SW 1271 (cell line): ENCODE measurements at regions not wholly inside any gene's neighbourhood (a gene's known extent, or its start where the extent isn't known, plus 50 kb on each side); places are given as distances from the start of the nearest gene placed in this dataset.
"Not testable (repeated sequence)": the region's sequence is repeated elsewhere in the genome, so short reads cannot be mapped to it uniquely, and the experiment has no call there.

Source experiments
- DNase-seq, 2 experiments: peaks; one replicate each; lab custom pipeline; 2025; lab: John Stamatoyannopoulos, UW

GRCh38 chr9:75197561-75197960, 109.2 kb downstream of the OSTF1 start:
- no peak for DNase-seq

GRCh38 chr9:75198436-75198835, 110.1 kb downstream of the OSTF1 start:
- no peak for DNase-seq

- DNase-seq = peak; percentile 28 to 64
These were observed 112.7 kb downstream of the OSTF1 start for GRCh38 chr9:75200892-75201470.

DNA sequence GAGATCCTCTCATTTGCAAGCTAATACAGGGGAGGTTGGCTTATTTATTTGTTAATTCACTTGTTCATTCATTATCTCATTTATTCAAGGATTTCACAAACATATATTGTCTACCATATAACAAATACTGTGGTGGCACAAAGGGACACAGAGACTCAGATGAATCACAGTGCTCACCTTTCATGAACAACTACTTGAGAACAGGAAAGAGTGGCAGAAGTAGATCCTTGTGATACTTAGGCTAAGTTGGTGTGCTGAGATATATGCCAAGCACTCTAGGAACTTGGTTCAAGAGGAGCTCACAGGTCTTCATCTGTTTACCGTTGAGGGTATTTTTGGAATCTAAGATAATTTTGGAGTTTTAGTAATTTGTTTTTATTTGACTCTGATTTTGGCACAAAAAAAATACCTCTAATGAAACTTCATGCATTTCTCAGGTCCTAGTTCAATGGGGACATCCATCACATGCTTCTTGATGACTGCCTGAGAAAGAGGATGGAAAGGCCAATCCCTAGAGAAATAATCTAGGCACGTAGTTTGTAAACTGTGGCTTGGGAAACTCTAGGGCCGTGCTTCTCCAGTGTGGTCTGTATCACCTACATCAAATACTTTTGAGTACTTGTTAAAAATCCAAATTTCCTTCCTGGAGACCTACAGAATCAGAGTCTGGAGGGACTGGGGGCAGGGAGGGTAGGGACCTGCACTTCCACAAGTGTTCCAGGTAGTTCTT, 113.3 kb downstream of the OSTF1 start:
- no peak for DNase-seq

DNA sequence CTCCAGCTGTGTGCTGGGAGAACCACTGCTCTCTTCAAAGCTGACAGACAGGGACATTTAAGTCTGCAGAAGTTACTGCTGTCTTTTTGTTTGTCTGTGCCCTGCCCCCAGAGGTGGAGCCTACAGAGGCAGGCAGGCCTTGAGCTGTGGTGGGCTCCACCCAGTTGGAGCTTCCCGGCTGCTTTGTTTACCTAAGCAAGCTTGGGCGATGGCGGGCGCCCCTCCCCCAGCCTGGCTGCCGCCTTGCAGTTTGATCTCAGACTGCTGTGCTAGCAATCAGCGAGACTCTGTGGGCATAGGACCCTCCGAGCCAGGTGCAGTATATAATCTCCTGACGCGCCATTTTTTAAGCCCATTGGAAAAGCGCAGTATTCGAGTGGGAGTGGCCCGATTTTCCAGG, 119.7 kb downstream of the OSTF1 start:
- not testable (repeated sequence) for DNase-seq

DNA sequence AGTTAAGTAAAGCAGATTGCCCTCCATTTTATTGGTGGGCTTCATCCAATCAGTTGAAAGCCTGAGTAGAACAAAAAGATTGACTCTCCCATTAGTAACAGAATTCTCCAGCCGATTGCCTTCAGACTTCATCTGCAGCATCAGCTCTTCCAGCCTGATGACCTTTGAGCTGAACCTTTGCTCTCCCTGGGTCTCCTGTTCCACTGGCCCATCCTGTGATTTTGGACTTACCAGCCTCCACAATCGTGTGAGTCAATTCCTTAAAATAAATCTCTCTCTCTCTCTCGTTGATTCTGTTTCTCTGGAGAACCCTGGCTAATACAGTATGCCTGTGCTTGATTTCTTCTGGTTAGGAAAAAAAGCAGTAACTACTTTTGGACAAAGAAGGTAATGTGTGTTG, 121.9 kb downstream of the OSTF1 start:
- DNase-seq = no peak

GRCh38 chr9:75213765-75214164, 125.5 kb downstream of the OSTF1 start:
- no peak for DNase-seq

DNA sequence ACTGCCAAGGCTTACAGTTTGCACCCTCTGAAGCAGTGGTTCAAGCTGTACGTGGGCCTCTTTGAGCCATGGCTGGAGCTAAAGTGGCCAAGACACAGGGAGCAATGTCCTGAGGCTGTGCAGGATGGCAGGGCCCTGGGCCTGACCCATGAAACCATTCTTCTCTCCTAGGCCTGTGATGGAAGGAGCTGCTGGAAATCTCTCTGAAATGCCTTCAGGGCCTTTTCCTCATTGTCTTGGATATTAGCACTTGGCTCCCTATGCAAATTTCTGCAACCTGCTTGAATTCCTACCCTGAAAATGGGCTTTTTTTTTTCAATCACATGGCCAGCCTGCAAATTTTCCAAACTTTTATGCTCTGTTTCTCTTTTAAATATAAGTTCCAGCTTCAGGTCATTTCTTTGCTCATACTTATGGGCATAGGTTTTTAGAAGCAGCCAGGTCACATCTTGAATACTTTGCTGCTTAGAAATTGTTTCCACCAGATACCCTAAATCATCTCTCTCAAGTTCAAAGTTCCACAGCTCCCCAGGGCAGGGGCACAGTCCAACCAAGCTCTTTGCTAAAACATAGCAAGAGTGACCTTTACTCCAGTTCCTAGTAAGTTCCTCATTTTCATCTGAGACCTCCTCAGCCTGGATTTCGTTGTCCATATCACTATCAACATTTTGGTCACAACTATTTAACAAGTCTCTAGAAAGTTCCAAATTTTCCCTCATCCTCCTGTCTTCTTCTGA, 138.3 kb downstream of the OSTF1 start:
- no peak for DNase-seq

- DNase-seq = no peak
These were observed 140.6 kb downstream of the OSTF1 start for GRCh38 chr9:75228893-75229292.

- DNase-seq = no peak
These were observed 141.5 kb downstream of the OSTF1 start for GRCh38 chr9:75229605-75230332.

DNA sequence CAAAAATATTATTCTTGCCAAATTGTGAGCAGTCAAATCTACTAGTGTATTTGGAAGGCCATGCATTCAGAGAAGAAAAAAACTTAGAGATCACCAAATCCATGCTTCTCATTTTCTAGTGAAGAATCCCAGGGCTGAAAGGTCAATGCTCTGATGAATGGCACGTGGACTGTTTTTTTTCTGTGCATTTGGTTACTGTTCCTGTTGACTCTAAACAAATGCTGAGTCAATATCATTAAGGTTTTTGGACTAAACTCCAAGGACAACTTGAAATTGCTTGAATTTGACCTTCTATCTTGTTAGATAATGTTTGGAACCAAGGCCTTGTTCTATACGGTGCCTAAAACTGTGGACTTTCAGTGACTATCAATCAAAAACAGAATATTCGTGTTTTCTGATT, 142.2 kb downstream of the OSTF1 start:
- no peak for DNase-seq

GRCh38 chr9:75231167-75231566, 142.9 kb downstream of the OSTF1 start:
- DNase-seq = no peak

GRCh38 chr9:75233011-75233410, 144.7 kb downstream of the OSTF1 start:
- DNase-seq = no peak

GRCh38 chr9:75235632-75236031, 147.3 kb downstream of the OSTF1 start:
- no peak for DNase-seq

- peak in 1 of 2 experiments; percentile 41 for DNase-seq
These were observed 150.1 kb downstream of the OSTF1 start for GRCh38 chr9:75238311-75238976.

DNA sequence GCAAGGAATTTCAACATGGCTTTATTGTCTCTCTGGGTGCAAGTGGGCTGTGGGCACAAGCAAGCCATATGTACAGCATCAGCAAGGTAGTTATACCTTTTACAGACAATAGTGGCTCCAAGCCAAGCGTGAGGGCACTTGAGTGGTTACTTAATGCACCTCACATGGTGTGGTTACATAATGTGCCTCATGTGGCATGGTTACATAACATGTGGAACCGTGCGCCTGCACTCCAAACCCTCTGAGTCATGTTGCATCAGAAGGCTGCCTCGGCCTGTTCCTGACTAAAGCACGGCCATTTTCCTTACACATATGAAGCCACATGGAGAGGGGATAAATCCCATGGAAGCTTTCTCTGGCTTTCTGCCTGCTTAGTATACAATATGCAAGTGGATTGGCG, 150.9 kb downstream of the OSTF1 start:
- no peak for DNase-seq

DNA sequence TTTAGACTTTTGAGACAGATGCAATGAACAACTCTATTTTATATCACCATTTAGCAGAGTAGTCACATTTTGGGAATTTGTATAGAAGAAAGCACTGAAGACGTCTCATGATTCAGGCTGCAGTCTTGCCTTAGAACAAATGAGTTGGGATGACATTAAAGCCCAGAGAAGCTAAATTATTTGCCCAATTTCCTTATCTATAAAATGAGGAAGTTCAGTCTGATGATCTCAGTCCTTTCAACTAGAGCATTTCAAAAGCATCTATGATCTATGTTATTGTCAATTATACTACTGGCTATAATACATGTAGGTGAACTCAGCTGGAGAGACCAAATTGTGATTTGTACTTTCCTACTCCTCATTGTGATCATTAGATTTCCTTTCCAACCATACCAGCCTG, 154.1 kb downstream of the OSTF1 start:
- DNase-seq = no peak

DNA sequence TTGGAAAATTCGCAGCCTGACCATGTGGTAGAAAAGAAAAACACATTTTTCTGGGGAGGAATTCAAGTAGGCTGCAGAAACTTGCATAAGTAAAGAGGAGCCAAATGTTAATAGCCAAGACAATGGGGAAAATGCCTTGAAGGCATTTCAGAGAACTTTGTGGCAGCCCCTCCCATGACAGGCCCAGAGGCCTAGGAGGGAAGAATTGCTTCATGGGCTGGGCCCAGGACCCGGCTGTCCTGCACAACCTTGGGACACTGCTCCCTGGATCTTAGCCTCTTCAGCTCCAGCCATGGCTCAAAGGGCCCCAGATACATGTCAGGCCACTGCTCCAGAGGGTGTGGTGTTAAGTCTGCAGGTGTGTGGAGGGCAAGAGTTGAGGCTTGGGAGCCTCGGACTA, 158.6 kb downstream of the OSTF1 start:
- DNase-seq = no peak

DNA sequence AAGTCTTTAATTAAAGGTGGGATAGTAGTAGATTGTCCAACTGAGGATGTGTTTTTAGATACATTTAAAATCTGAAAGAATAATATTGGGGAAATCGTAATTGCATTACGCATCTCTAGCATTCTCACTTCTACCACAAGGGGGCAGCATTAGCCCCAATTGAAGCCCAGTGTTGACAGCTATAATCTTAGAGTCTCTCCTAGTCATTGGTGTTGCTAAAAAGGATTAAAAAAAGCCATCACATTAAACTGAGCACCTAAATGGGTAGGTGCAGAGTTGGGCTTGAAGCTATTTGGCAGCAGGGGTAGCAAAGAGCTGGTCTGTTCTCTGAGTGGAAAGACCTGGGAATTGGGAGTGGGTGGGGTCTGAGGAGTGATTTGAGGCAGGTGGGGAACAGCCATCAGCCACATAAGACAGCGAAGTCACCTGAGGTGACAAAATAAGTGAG, 177.2 kb downstream of the OSTF1 start:
- peak; percentile 2 to 48 for DNase-seq

DNA sequence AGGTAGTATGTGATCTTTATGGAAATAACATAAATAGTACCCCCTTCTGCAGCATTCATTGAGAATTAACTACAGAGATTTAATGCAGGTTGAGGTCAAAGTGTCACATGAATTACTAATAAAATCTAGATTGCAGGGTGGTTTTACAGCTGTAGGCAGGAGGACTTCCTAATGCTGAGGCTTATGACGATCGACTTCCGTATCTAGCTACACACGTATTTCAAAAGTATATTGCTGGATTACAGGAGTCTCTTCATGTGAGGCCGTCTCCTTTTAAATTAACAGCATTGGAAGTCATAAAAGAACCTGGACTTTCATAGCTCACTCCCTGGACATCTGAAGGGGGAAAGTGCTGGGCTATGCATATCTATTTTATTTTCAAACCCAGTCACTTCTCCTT, 180.9 kb downstream of the OSTF1 start:
- DNase-seq = no peak

DNA sequence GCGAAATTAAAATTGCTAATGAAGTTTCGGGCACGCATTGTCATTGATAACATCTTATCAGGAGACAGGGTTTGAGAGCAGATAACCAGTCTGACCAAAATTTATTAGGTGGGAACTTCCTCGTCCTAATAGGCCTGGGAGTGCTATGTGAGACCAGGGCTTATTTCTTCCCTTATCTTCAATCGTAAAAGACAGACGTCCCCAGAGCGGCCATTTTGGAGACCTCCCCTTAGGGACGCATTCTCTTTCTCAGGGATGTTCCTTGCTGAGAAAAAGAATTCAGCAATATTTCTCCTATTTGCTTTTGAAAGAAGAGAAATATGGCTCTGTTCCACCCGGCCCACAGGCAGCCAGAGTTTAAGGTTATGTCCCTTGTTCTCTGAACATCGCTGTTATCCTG, 184.7 kb downstream of the OSTF1 start:
- DNase-seq = not testable (repeated sequence)

- DNase-seq = no peak
These were observed 186.5 kb downstream of the OSTF1 start for GRCh38 chr9:75274781-75275180.
